ENCODE measurements at regions not wholly inside any gene's neighbourhood (a gene's known extent, or its start where the extent isn't known, plus 50 kb on each side); places are given as distances from the start of the nearest gene placed in this dataset.
"Not testable (repeated sequence)": the region's sequence is repeated elsewhere in the genome, so short reads cannot be mapped to it uniquely, and the experiment has no call there.

DNA sequence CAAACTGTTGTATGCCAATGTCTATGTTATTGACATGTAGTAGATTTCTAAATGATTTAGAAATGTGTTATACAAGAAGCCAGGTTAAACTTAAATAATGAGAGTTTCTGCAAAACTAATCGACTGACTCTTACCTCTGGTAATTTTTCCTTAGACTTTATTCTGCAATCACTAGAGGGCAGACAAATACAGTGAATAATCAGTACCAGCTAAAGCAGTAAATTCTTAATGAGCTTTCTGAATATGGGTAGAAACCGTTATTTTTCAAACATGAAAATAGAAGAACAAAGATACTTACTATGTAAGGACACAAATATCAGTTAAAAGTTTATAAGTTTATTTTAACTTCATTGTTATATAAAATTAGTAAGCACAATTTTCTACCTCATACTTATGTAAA is 97.9 kb upstream of the RGS1 start:
- DNase-seq: peak; percentile 6

DNA sequence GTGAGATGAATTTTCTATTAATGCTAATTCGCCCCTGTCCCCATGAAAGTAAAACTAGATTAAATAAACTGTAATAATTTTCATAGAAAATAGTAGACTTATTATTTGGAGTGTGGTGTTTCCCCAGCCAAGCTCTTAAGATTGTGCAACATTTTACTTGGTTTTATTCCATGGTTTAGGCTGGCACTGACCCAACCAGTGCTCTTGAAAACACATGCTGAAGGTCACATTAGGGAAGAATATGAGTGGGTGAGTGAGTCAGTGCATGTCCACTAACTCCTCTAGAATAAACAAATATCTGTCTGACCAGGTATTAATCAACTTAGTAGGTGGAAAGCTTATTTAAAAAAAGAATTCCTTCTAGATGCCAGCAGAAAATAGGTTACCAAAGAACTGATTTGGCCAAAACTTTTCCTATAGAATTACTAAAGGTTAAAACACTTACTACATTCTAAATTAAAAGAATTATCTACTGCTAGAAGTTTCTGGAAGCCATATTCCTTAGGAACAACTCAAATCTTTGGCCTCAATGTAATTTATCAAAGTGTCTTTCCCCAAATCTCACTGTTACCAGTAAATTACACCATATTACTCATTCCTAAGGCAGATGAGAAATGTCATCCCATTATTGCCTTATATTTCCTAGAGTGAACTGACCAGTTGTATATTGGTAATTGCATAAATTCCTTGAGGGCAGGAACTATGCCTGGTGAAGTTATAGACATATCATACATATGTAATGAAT is 89.7 kb upstream of the RGS1 start:
- no peak for DNase-seq

DNA sequence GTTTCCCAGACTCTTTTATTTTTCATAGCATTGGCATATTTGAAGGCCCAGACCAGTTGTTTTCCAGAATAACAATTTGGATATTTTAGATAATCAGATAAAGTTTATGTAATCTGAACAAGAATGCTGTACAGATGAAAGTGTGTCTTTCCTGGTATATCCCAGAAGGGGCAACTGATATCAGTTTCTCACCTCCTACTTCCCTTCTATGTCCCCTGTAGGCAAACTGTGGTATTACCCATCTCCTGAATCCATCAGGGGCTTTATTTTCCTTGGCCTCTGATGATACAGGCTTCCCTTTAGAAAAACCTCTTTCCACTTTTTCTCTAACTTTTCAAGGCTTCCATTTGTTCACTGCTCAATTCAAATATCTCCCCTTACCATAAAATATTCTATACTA is 87.5 kb upstream of the RGS1 start:
- no peak for DNase-seq

DNA sequence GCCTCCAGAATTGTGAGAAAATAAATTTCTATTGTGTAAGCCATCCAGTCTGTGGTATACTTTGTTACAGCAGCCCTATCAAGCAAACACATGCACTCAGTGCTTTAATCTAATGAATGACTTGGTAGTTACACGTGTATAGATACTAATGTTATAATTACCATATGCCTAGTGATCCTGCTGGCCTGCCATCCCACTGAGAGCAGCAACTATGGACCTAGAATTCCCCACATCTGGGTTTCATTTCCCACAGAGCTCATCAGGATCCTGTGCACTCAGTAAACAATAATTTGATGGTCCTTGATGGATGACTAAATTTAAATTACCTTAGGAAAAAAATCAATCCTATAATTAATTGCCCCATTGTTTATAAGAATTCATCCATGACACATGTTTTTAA is 86.5 kb upstream of the RGS1 start:
- peak; percentile 52 for DNase-seq

DNA sequence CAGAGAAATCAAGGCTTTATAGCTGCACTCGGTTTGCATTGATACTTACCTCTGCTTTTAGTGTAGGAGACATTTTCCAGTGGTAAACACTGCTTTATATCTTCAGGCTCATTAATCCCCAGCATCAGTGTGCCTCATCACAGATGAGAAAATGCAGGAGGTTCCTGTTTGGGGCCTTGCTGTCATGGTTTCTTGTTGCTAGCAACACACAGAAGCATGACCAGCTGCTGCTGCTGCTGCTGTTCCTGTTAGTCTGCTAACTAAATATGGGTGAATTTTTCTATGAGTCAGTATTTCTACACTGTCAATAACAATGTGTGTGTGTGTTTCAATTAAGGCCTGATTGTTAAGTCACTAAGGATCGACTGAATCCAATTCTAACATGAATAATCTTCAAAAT is 85.8 kb upstream of the RGS1 start:
- peak; percentile 34 for DNase-seq

DNA sequence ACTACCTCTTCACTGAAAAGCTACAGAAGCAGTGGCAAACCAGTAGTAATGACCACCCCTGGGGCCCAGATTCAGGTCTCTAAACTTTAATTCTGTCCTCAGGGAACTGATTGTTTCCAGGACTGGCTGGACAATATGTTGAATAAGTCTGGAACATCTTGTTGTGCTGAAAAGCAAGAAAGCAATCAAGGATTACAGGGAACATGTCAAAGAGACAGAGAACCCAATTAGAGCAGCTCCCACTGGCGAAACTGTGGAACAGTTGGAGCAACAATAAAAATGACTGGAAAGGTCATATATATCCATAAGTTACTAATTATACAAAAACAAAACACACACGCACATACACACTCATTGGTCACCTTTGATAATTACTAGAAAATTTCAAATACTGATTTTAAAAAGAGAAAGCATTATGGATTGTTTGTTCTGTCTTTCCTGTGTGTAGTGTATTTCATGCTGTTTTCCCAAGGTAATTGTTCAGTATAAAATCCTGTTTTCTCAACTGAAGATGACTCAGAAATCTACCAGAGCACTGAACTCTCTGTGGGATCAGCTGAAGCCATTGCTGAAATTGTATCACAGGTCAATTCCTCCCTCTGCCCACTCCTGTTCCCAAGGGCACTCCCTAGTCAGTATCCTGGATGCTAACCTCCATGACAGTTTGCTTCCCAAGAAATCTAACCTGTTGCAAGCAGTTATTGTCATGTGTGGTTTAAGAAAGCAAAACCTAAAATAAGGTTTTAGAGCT is 83.6 kb upstream of the RGS1 start:
- no peak for DNase-seq

DNA sequence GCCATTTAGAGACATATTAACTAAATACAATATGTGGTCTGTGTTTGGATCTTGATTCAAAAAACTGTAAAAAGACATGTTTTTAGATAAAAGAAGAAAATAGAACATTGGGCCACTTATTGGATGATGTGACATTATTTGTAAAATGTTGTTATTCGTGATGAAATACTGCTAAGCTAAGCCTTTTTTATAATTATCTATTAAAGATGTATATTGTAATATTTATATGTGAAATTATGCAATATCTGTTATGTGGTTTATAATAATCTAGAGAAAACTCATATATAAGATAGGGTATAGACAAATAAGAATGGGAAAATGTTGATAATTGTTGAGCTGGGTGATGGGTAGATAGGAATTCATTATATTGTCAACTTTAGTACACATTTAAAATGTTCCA is 82.0 kb upstream of the RGS1 start:
- DNase-seq: no peak

DNA sequence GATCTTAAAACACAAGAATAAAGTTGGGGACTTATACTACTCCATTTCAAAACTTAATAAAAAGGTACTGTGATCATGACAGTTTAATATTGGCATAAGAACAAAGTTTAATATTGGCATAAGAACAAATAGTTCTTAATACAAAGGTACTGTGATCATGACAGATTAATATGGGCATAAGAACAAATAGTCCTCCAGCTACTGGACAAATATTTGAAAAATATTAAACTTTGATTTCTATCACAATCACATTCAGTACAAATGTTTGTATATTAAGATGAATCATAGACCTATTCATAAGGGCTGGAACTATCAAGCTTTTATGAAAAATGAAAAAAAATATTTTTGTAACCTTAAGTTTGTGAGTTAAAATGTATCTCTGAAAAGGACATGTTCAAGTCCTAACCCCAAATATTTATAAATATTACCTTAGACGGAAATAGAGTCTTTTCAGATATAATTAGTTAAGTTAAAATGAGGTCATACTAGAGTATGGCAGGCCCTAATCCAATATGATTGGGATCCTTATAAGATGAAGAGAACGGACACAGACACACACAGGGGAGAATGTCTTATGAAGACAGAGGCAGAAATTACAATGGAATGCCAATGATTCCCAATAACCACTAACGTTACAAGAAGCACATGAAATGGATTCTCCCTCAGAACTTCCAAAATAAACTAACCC is 79.1 kb upstream of the RGS1 start:
- no peak for DNase-seq

DNA sequence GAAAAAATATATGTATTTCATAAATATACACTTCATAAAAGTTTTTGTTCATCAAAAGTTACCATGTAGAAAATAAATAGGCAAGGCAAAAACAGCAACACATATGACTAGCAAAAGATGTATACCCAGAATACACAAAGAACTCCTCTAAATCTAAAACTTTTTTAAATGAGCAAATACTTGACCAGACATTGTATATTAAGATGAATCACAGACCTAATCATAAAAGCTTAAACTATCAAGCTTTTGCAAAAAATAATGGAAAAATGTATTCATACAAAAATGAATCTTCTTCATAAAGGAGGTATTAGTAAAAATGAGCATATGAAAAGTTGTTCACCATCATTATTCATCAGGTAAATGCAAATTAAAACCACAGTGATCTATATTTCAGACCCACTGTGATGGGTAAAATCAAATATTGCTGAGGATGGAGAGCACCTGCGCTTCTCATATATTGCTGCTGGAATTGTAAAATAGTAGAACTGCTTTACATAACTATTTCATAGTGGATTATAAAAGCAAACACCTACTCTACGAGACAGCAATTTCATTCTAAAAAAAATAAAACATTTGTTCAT is 78.3 kb upstream of the RGS1 start:
- DNase-seq: no peak

DNA sequence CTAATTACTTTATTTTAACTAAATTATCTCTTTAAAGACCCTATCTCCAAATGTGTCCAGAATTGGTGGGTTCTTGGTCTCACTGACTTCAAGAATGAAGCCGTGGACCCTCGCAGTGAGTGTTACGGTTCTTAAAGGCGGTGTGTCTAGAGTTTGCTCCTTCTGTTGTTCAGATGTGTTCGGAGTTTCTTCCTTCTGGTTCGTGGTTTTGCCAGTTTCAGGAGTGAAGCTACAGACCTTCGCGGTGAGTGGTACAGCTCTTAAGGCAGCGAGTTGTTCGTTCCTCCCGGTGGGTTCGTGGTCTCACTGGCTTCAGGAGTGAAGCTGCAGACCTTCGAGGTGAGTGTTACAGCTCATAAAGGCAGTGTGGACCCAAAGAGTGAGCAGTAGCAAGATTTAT is 77.5 kb upstream of the RGS1 start:
- not testable (repeated sequence) for DNase-seq

DNA sequence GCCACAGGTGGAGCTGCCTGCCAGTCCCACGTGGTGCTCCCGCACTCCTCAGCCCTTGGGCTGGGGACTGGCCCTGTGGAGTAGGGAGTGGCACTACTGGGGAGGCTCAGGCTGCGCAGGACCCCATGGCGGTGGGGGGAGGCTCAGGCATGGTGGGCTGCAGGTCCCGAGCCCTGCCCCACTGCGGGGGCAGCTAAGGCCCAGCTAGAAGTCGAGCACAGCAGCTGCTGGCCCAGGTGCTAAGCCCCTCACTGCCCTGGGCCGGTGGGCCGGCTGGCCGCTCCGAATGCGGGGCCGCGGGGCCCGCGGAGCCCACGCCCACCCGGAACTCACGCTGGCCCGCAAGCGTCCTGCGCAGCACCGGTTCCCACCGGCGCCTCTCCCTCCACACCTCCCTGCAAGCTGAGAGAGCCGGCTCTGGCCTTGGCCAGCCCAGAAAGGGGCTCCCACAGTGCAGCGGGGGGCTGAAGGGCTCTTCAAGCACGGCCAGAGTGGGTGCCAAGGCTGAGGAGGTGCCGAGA is 76.5 kb upstream of the RGS1 start:
- not testable (repeated sequence) for DNase-seq

DNA sequence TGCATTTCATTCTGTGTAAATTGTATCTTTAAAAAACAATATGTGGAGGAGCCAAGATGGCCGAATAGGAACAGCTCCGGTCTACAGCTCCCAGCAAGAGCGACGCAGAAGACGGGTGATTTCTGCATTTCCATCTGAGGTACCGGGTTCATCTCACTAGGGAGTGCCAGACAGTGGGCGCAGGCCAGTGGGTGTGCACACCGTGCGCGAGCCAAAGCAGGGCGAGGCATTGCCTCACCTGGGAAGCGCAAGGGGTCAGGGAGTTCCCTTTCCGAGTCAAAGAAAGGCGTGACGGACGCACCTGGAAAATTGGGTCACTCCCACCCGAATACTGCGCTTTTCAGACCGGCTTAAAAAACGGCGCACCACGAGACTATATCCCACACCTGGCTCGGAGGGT is 75.0 kb upstream of the RGS1 start:
- not testable (repeated sequence) for DNase-seq

DNA sequence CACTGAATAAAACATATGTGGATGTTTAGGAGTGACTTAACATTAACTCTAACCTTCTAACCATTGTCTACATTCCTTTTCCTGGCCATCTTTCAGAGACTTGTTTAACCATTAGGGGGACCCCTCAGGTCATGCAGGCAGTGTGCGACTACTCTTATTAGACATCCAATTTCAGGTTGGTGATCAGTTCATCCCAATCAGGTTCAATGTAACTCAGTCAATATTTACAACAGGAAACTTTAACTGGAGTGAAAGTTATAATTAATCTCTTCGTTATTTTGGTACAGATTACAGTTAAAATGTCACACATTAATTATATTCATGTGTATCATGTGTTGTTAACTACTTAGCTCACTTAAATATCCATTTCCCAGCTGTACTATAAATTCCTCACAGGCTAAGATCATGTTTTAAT is 68.8 kb upstream of the RGS1 start:
- no peak for DNase-seq

DNA sequence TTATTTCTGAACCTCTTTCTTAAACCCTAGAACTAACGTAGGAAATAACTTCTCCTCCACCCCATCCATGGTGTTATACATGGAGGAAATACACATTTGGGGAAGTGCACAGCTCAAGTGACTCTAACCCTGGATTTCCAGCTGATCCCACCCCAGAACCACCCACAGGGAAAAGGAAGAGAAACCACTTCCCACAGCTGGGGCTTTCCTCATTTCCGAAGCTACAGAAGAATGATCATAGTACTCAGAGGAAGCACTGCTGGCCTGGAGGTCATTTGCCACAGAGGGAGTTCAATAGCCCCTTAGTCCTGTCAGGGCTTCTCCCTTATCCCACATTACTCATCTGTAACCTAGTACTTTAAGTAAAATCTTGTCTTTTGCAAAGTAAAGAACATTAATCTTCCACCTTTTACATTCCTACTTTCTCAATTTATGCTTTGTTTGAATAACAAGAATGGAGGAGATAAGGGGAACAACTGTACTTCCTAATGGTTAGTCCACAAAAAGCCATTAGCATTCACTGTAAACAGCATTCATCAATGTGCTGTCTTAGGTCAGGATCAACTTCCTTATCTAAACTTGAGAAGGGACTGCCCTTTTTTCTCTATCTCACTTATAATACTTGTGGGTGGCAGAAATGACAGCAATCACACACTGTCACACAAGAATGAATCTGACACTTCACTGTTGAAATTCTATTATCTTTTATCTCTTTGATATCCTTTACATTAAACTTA is 63.0 kb upstream of the RGS1 start:
- DNase-seq: no peak

DNA sequence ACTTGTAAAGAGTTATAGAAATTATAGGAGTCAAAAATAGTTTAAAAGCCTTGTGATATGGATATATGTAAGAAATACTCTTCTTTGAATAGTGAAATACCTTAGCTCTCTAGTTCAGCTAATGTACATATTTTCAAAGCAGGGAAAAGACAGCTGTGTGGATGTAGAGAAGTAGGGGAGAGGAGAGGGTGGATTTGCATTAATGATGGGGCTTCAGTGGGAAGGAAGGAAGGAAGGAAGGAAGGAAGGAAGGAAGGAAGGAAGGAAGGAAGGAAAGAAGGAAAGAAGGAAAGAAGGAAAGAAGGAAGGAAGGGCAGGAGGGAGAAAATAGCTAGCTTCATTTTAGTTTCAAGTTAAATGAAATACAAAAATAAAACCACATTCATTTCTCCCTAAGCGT is 62.4 kb upstream of the RGS1 start:
- no peak for DNase-seq

DNA sequence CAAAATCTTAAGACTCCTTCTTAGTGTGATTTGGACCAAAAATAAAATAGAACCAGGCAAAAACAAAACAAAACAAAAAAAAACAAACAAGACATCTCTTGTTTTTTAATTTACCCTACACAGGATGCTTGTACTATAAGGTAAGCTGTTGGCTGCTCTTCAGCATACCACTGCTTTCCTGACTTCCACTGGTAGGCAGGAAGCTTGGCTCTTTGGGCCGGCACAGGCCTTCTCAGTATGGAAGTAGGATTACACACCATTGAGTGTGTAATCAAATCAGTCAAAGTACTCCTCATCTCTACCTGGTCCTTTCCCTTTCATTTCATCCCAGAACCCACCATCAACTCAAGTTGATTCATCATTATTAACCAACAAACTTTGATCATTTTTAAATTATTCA is 61.9 kb upstream of the RGS1 start:
- no peak for DNase-seq

DNA sequence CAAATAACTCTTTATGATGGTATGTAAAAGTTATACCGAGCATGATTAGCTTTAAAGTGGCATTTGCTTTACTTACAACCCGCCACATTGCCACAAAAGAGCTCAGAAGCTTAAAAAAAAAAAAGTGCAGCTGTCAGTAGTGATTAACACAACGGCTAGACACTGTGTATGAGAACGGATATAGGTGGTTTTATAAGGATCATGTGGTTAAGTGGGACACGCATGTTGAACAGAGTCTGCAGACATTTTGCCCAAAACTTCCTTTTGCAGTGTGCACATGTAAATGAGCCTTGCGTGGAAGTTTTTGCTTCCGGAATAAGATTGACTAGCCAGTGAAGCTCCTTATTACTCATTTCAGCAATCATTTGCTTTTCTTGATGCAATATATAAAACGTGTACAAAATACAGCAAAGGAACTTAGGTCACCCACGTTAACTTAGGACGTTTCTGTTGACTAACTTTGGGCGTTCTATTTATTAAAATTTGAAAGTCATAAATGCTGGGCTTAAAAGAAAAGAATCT is 58.7 kb upstream of the RGS1 start:
- DNase-seq: no peak

DNA sequence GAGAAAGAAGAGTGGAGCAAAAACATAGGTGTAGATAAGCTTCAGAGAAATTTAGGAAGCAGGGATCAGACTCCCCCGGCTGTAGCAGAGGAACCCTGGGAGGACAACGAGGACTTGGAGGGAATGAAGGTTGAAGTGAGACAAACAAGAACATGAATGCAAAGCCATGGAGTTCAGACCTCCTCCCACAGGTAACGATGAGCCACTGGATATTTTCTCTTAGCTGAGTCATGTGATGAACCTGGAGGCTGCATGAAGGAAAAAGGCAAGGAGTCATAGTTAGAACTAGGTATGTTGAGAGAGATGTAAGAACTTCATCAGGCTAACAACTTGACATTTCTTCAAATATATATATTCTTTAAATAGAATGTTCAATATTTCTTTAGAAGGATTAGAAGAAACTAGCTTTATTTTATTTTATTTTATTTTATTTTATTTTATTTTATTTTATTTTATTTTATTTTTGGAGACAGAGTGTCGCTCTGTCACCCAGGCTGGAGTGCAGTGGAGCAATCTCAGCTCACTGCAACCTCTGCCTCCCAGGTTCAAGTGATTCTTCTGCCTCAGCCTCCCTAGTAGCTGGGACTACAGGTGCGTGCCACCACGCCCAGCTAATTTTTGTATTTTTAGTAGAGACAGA is 57.7 kb upstream of the RGS1 start:
- DNase-seq: not testable (repeated sequence)

DNA sequence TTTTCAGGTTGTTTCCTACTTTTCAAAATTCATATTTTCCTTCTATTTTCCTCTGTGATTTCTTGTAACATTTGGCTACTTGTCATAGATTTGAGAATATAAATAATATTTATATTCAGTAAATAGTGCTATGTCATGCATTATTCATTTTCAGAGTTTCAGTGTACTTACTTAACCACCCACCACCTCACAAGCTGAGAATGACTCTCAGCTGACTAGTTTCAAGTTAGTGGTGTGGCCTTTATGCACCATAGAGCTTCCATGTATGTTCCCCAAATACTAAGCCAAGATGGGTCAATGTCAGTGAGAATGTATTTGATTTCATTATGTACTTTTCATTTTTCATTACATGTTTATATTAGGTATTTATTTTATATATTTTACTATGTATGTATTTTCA is 56.9 kb upstream of the RGS1 start:
- DNase-seq: no peak

DNA sequence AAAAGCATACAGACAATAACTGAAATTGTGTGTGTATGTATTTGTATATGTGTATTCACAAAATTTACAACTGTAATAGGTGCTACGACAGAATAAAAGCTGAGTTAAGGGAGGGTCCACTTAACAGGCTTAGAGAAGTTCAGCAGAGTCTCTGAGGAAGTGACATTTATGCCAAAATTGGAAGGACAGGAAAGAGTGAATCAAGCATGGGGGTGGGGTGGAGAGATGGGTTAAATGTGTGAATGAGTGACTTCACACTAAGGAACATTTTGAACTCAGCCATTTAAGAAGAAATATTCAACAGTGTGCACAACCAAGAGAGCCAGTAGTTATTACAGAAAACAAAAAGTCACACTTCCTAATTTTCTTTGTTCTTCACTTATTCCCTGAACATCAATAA is 53.8 kb upstream of the RGS1 start:
- no peak for DNase-seq

DNA sequence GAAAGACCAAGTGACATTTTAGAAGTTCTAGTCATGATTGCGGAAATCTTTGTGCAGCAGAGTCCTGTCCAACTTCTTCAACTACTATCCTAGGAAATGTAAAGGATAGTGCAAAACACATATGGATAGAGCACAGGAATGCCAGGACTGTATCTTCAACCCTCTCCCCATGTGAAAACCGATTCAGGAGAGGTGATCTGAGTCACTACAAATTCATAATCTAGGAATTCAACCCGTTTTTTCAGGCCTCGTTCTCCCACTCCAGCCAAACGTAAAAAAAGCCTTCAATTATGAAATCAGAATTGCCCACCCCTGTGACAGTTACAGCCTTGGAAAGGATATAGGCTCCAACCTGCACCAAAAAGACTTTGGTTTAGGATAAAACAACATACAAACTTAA is 52.9 kb upstream of the RGS1 start:
- no peak for DNase-seq

DNA sequence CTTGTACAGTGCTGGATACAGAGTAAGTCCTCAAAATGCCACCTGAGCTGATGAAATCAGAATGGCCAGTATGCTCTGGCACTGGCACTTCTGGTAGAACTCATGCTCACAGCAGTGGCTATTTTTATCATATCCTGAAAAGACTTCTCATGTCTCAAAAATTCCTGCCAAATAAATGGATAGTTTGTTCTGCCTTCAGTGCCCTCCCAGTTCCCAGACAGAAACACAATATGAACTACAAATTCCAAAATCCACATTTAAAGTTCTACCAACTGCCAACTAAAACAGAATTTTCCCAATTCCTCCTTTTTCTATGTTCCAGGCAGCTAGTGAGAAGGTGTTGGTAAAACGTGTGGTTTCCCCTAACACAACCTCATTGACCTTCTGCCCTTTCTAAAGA is 51.4 kb upstream of the RGS1 start:
- DNase-seq: no peak
